Activated CD4-positive, alpha-beta memory T cell treated with anti-CD3 and anti-CD28 coated beads, Interleukin-2, amount 10 ng/mL, durations not matched to agents 7 days and 5 days (primary cell): ENCODE measurements at regions not wholly inside any gene's neighbourhood (a gene's known extent, or its start where the extent isn't known, plus 50 kb on each side); places are given as distances from the start of the nearest gene placed in this dataset.

Source experiments
- CTCF ChIA-PET: fragments of 350-600 bp; sonication (Branson Sonifier 250); formaldehyde crosslinking; loops from one replicate; lab custom pipeline; 2021; ENCODE audit warnings: antibody characterized with exemption, inconsistent platforms; lab: Charles Lee
- POLR2A ChIA-PET: fragments of 350-600 bp; sonication (Branson Sonifier 250); formaldehyde crosslinking; loops from one replicate; lab custom pipeline; 2021; ENCODE audit warnings: antibody characterized with exemption; lab: Charles Lee
- DNase-seq: peaks from one replicate; pipeline ENCODE4 v3.0.0-alpha.2; 2020
- H3K27ac Mint-ChIP-seq: one replicate; pipeline ENCODE4 v1.8.0; 2021; ENCODE audit warnings: mild to moderate bottlenecking, mixed read lengths
- H3K27me3 Mint-ChIP-seq: one replicate; pipeline ENCODE4 v1.8.0; 2021; ENCODE audit warnings: mixed read lengths
- H3K36me3 Mint-ChIP-seq: one replicate; pipeline ENCODE4 v1.8.0; 2021; ENCODE audit warnings: low read depth, mixed read lengths
- H3K4me1 Mint-ChIP-seq: one replicate; pipeline ENCODE4 v1.8.0; 2021; ENCODE audit warnings: mixed read lengths
- H3K4me3 Mint-ChIP-seq: one replicate; pipeline ENCODE4 v1.8.0; 2021; ENCODE audit warnings: mild to moderate bottlenecking, mixed read lengths
- H3K9me3 Mint-ChIP-seq: one replicate; pipeline ENCODE4 v1.8.0; 2021; ENCODE audit warnings: mixed read lengths

DNA sequence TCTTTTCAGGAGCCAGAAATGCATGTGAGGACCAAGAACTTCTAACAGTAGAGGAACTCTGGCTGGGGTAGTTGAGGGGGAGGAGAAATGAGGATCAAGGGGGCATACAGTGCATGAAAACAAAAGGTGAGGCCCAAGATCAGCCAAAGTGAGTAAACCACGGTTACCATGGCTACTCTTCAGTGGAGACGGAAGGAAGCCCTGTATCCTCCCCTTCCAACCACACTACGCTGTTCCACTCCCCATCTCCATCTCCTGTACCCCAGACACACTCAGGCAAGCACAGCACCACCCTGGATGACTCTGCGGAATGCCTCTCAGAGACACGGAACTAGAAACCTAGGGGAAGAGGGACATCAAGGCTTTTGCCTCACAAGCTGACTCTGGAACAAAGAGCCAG lies 157.6 kb upstream of the CAMK1G start:
- Mint-ChIP-seq H3K27me3 (peaks cover 14% of the 10 kb centered on the region), H3K27ac (no peak overlapping the region), H3K36me3 (no peaks in the 10 kb centered on the region), H3K4me1 (peaks cover 4% of the 10 kb centered on the region), H3K9me3 (no peaks in the 10 kb centered on the region), H3K4me3 (no peak overlapping the region)
- DNase-seq, result no peak
- ChIA-PET CTCF (no interaction called here), POLR2A (no interaction called here)

DNA sequence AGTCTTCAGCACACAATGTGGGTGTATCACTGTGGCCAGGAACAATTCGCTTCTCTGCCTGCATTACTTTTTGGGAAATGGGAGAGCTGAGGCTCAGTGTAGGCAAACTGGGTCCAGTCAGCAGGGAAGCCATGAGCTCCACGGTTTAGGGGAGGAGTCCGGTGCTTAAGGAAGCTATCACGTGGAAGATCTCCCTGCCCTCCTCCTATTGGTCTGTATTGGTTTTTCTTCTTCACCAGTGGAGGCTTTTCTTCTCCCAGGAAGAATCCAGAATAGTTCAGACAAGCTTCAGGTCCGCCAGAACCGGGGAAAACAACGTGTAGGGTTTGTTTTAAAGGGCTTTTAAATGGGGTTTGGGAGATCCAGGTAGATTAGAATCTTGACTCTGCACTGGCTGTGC lies 156.2 kb upstream of the CAMK1G start:
- POLR2A ChIA-PET, result no interaction called here
- Mint-ChIP-seq H3K36me3 (no peaks in the 10 kb centered on the region), H3K27me3 (peaks cover 14% of the 10 kb centered on the region), H3K9me3 (no peaks in the 10 kb centered on the region), H3K27ac (no peak overlapping the region), H3K4me3 (no peak overlapping the region), H3K4me1 (peaks cover 4% of the 10 kb centered on the region)
- no peak for DNase-seq
- CTCF ChIA-PET, result interaction anchor here (0.5 kb wide), 1 partner anchor 223 kb away, joined by 3 read pairs; no protein-coding TSS in a partner anchor

DNA sequence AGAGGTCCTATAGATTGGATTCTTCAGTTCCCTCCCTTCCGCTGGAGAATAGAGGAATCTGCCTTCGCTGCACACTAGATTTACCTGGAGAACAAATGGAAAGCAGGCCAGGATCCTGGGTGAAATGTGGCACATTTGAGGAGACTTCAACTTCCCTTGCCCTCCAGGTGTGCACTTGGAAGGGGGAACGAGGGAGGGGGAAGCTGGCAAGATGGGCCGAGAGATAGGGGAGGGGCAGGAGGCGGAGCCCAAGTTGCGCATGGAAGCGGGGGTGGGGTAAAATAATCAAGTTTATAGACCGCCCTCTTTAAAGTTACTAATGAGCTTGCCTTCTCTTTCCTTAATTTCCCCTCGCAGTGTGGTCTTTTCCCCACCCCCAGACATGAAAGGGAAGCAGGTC lies 155.7 kb upstream of the CAMK1G start:
- Mint-ChIP-seq H3K27ac (no peak overlapping the region), H3K4me1 (peaks cover 4% of the 10 kb centered on the region), H3K36me3 (no peaks in the 10 kb centered on the region), H3K27me3 (peaks cover 10% of the 10 kb centered on the region), H3K4me3 (no peak overlapping the region), H3K9me3 (no peaks in the 10 kb centered on the region)
- CTCF ChIA-PET, result no interaction called here
- POLR2A ChIA-PET, result no interaction called here
- DNase-seq, result no peak

DNA sequence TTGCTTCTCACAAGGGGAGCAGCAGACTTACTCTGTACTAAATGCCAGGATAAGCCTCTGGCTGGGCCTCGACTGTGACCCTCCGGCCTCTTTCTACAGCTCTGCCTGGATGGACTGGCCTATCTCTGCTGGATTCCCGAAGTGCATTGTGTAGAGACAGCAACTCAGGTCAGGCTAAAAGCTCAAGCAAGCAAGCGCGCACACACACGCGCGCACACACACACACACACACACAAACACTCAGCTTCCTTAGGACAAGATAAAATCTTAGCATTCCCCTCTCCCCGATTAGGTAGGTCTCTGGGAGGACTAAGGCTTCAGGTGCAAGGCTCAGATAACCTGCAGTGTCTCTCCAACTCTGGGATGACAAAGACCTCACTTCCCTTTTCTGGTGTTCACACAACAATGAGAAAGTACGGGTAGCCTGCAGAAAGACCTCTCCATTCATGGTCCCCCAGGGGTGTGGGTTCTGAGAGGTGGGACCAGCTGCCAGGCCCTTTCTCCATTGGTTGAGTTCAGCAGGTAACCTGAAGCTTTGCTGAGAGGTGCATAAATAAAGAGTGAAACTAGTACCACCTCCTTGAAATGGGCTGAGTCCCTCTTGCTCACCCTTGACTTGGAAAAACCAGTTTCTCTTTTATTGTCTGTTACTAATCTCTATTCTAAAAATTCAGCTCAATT lies 155.1 kb upstream of the CAMK1G start:
- Mint-ChIP-seq H3K27me3 (peaks cover 7% of the 10 kb centered on the region), H3K36me3 (no peaks in the 10 kb centered on the region), H3K9me3 (no peaks in the 10 kb centered on the region), H3K4me3 (no peak overlapping the region), H3K27ac (no peak overlapping the region), H3K4me1 (peaks cover 4% of the 10 kb centered on the region)
- ChIA-PET CTCF (no interaction called here), POLR2A (no interaction called here)
- DNase-seq, result no peak

DNA sequence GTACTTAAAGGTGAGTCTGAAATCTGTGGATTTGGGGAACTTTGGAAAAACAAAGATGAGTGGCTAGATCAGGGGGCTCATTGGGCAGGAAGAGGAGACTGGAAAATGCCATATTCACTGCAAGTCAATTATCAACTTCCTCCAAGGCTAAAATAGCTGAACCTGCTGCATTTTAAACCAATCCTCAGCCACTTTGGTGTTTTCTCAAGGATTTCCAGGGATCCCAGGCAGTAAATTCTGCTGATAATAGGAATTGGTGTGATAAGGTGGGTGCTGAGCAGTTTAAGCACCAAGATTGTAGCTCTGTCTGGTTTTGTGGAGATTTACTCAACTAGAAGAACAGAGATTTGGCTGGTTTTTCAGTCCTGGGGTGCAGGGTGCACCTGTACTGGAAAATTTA lies 153.9 kb upstream of the CAMK1G start:
- DNase-seq, result no peak
- Mint-ChIP-seq H3K4me3 (no peak overlapping the region), H3K4me1 (peaks cover 4% of the 10 kb centered on the region), H3K27me3 (peaks cover 15% of the 10 kb centered on the region), H3K27ac (no peak overlapping the region), H3K9me3 (no peaks in the 10 kb centered on the region), H3K36me3 (no peaks in the 10 kb centered on the region)
- ChIA-PET CTCF (no interaction called here), POLR2A (no interaction called here)

DNA sequence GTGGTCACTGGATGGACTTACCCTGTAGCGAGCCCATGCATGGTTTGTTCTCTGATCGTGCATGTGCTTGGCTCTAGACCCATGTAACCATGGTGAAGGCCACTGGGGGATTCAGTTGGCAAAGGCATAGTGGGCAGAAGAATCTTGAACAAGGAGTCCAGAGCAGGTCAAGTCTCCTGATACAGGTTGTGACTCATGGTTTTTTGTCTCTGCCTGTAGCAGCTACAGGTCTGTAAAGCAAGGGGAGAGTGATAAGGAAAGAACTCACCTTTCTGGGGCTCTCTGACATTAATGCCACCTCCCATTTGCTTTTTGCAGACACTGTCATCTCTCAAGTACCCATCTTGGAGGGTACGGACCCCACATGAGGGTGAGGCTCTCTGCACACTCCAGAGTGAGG lies 153.4 kb upstream of the CAMK1G start:
- ChIA-PET POLR2A (no interaction called here), CTCF (no interaction called here)
- Mint-ChIP-seq H3K9me3 (no peaks in the 10 kb centered on the region), H3K27me3 (peaks cover 19% of the 10 kb centered on the region), H3K36me3 (no peaks in the 10 kb centered on the region), H3K4me1 (peaks cover 4% of the 10 kb centered on the region), H3K27ac (no peak overlapping the region), H3K4me3 (no peak overlapping the region)
- no peak for DNase-seq

DNA sequence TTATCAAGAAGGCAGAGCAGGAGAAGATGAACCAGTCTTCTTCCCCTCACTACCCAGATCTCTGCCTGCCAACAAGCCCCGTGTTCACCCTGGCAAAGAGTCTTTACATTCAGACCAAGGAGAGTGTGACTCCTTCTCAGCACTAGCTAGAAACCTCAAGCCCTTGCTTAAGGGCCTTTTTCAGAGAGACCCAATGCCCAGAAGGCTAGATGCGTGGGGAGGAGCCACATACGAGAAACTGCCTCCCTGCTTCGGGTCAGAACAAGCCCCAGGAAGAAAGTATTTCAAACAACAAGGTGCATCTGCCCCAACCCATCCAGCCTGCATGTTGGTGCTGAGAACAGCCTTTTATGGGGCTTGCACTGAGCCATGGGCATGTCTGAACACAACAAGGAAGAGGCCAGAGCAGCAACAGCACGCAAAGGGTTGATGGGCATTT lies 152.7 kb upstream of the CAMK1G start:
- Mint-ChIP-seq H3K36me3 (no peaks in the 10 kb centered on the region), H3K27me3 (peaks cover 17% of the 10 kb centered on the region), H3K27ac (no peak overlapping the region), H3K4me1 (peaks cover 2% of the 10 kb centered on the region), H3K4me3 (no peak overlapping the region), H3K9me3 (no peaks in the 10 kb centered on the region)
- DNase-seq, result no peak
- ChIA-PET POLR2A (no interaction called here), CTCF (no interaction called here)

DNA sequence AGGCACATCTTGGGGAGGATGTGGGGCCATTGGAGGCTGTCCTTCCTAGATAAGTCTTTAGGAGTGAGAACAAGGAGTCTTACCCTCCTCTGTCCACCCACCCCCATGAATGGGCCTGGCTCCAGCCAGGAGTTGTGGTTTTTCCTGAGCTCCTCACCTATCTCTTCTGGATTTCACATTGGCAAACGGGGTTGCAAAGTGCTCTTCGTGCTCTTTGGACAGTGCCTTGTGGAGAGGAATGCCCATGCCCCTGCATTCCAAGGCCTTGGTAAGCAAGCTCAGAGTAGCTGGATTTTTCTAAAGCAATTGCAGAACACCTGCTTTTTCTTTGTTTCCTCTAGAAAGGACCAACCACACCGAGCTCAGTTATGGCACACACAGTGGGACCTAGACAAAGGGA lies 152.1 kb upstream of the CAMK1G start:
- no peaks in the 10 kb centered on the region for H3K4me1 Mint-ChIP-seq
- no peak for DNase-seq
- peaks cover 15% of the 10 kb centered on the region for H3K27me3 Mint-ChIP-seq
- ChIA-PET CTCF (no interaction called here), POLR2A (no interaction called here)
- no peak overlapping the region for H3K4me3 Mint-ChIP-seq
- no peak overlapping the region for H3K27ac Mint-ChIP-seq
- H3K36me3 Mint-ChIP-seq, result no peaks in the 10 kb centered on the region
- no peaks in the 10 kb centered on the region for H3K9me3 Mint-ChIP-seq

DNA sequence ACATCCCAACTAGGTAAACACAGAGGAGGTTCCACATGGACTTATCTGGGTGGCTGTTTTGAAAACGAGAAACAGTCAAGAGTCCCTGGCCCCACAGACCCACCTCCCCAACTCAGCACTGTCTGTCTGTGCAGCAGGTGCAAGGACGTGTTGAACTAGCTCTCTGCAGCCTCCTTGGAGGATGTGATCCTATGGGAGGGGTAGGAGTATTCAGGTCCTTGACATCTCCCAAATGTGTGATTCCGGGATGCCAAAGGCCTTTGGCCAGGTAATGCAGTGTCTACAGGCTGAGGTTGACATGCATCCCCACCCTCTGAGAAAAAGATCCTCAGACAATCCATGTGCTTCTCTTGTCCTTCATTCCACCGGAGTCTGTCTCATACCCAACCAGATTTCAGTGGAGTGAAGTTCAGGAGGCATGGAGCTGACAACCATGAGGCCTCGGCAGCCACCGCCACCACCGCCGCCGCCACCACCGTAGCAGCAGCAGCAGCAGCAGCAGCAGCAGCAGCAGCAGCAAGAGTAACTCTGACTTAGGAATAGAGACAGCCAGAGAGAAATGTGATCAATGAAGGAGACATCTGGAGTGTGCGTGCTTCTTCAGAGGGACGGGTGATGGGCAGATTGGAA lies 151.6 kb upstream of the CAMK1G start:
- Mint-ChIP-seq H3K27ac (no peak overlapping the region), H3K27me3 (peaks cover 17% of the 10 kb centered on the region), H3K4me1 (no peaks in the 10 kb centered on the region), H3K4me3 (no peak overlapping the region), H3K36me3 (no peaks in the 10 kb centered on the region), H3K9me3 (no peaks in the 10 kb centered on the region)
- ChIA-PET POLR2A (no interaction called here), CTCF (no interaction called here)
- no peak for DNase-seq

DNA sequence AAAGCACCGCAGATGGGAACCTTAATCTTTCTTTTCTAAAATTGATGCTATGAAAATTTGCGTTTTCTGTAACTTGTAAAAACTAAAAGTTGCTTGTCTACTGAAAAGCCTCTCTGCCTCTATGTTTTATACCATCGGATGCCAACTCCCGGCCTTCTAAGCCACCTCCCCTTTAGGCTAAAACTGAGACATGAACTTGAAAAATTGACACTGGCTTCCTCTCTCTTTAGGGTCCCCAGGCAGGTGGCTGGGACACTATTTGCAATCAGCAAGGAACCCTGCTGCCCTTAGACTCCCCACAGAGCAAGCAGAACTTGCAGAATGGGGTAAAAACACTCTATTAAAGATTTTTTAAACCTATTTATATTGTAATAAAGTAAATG lies 151.1 kb upstream of the CAMK1G start:
- ChIA-PET CTCF (no interaction called here), POLR2A (no interaction called here)
- H3K27ac Mint-ChIP-seq, result no peak overlapping the region
- no peaks in the 10 kb centered on the region for H3K4me1 Mint-ChIP-seq
- no peak for DNase-seq
- no peaks in the 10 kb centered on the region for H3K36me3 Mint-ChIP-seq
- H3K4me3 Mint-ChIP-seq, result no peak overlapping the region
- H3K27me3 Mint-ChIP-seq, result peaks cover 17% of the 10 kb centered on the region
- no peaks in the 10 kb centered on the region for H3K9me3 Mint-ChIP-seq

DNA sequence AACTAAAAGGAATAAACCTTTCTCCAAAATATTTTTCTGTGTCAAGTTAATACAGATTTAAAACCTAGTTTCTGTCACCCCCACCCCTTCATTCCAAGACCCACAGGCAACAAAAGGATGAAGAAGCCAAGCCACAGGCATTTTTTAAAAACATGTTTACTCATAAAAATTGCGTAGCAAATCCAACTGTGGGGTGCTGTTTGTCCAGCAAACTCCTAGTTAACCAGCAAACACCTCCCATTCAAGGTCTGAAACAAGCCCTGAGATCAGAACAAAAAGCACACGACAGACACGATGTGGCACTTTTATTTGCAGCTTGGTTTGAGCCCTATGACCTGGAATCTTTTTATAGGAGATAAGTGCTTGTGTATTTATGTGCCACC lies 149.9 kb upstream of the CAMK1G start:
- DNase-seq, result no peak
- Mint-ChIP-seq H3K4me1 (no peaks in the 10 kb centered on the region), H3K27me3 (peaks cover 17% of the 10 kb centered on the region), H3K4me3 (no peak overlapping the region), H3K27ac (no peak overlapping the region), H3K36me3 (no peaks in the 10 kb centered on the region), H3K9me3 (no peaks in the 10 kb centered on the region)
- CTCF ChIA-PET, result no interaction called here
- POLR2A ChIA-PET, result no interaction called here

DNA sequence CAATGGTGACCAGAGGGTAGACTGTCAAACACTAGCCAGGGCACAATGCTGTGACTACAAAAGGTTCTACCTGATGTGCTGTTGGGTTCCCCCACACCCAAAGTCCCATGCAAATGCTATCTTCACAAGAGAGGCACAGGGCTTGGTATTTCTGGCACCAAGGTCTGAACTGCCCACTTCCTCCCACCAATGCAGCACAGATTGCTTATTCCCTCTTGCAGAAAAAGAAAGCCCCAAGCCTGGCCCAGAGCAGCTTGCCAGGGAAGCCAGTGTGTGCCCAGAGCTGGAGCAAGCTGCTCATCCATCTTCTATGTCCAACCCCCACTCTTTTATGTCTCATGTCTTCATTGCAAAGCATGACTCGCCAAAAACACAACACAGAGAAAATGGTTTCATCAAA lies 149.4 kb upstream of the CAMK1G start:
- peaks cover 17% of the 10 kb centered on the region for H3K27me3 Mint-ChIP-seq
- no peak overlapping the region for H3K27ac Mint-ChIP-seq
- H3K4me1 Mint-ChIP-seq, result no peaks in the 10 kb centered on the region
- no peaks in the 10 kb centered on the region for H3K9me3 Mint-ChIP-seq
- no peak for DNase-seq
- ChIA-PET POLR2A (no interaction called here), CTCF (no interaction called here)
- H3K36me3 Mint-ChIP-seq, result no peaks in the 10 kb centered on the region
- H3K4me3 Mint-ChIP-seq, result no peak overlapping the region

DNA sequence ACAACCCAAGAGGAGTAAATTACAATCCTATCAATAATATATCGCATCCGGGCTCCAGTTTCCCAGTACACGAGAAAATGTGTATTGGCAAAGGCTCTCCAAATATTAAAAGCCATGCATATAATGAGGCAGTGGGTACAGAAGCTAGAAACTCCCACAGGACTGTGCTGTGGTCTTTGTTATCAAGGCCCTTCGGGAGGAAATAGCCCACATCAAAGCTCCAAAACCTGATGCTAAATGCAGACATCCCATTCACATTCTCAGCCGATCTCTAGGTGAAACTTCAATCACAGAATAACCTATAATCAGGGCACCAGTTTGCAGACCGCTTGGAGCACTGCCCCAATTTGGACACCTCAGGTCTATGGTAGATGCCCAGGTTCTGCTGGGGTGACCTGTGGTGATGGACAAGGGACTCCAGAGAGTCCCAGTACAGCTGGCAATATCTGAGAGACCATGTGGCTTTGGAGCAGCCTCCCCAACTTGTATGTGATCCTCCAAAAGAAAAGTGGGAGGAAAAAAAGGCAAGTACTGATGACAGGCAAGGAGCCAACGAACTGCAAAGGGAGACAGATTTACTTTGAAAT lies 148.8 kb upstream of the CAMK1G start:
- no peaks in the 10 kb centered on the region for H3K36me3 Mint-ChIP-seq
- DNase-seq, result no peak
- ChIA-PET POLR2A (no interaction called here), CTCF (interaction anchor here (0.6 kb wide), 1 partner anchor 232 kb away, joined by 3 read pairs; no protein-coding TSS in a partner anchor)
- peaks cover 17% of the 10 kb centered on the region for H3K27me3 Mint-ChIP-seq
- H3K4me1 Mint-ChIP-seq, result no peaks in the 10 kb centered on the region
- H3K9me3 Mint-ChIP-seq, result no peaks in the 10 kb centered on the region
- no peak overlapping the region for H3K27ac Mint-ChIP-seq
- H3K4me3 Mint-ChIP-seq, result no peak overlapping the region
